Gastrocnemius medialis (tissue), 4 donors: ENCODE measurements at regions not wholly inside any gene's neighbourhood (a gene's known extent, or its start where the extent isn't known, plus 50 kb on each side); places are given as distances from the start of the nearest gene placed in this dataset.

Experiments
- POLR2A ChIP-seq, 2 donors: fragments of 450-650 bp; IDR thresholded peaks; one replicate each; pipeline ENCODE4 v1.6.1; 2017; ENCODE audit warnings: antibody characterized with exemption in 2 of 2, mild to moderate bottlenecking in 2 of 2, moderate library complexity in 2 of 2
- TF ChIP-seq, protein P1 (sequence below), 5 experiments: fragments of 450-650 bp in 3 of 5; fragments of 200-600 bp in 2 of 5; sonication (generic) in 2 of 5; IDR thresholded peaks in 4 of 5; conservative IDR thresholded peaks in 1 of 5; 1 replicate in 4 of 5; 2 replicates in 1 of 5; pipeline ENCODE4 v1.5.1; 2016 to 2019; ENCODE audit warnings: antibody characterized with exemption in 5 of 5, mild to moderate bottlenecking in 3 of 5, moderate library complexity in 3 of 5

DNA sequence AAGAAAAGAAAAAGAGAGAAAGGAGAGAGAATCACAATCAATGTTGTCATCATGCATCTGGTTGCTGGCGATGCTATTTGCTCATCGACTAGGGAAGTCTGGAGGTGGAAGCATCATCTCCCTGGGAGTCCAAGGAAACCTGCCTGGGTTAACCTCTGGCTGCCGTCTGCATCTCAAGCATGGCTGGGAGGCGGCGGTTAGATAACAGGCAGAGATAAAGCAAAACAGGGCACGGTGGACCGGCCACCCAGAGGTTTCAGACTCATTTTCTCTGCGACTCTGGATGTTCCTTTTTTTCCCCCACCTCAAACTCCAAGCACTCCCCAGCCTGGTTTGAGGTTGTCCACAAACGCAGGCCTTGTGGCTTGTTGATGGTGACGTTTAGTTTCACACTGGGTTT, 161.2 kb downstream of the ENGASE start:
- TF ChIP-seq, protein P1, sequence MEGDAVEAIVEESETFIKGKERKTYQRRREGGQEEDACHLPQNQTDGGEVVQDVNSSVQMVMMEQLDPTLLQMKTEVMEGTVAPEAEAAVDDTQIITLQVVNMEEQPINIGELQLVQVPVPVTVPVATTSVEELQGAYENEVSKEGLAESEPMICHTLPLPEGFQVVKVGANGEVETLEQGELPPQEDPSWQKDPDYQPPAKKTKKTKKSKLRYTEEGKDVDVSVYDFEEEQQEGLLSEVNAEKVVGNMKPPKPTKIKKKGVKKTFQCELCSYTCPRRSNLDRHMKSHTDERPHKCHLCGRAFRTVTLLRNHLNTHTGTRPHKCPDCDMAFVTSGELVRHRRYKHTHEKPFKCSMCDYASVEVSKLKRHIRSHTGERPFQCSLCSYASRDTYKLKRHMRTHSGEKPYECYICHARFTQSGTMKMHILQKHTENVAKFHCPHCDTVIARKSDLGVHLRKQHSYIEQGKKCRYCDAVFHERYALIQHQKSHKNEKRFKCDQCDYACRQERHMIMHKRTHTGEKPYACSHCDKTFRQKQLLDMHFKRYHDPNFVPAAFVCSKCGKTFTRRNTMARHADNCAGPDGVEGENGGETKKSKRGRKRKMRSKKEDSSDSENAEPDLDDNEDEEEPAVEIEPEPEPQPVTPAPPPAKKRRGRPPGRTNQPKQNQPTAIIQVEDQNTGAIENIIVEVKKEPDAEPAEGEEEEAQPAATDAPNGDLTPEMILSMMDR (IDR thresholded peaks at IDR 0.05 in 4 of 5, conservative IDR thresholded peaks at IDR 0.05 in 1 of 5): no peak
- TF ChIP-seq POLR2A (IDR thresholded peaks at IDR 0.05): no peak
